OCI-LY1 (cell line): ENCODE measurements at regions not wholly inside any gene's neighbourhood (a gene's known extent, or its start where the extent isn't known, plus 50 kb on each side); places are given as distances from the start of the nearest gene placed in this dataset.

Experiments
- CTCF ChIP-seq: fragments of 200-600 bp; sonication (generic), shearing (Covaris generic); IDR thresholded peaks from 2 replicates; pipeline ENCODE4 v1.5.1; 2017; ENCODE audit warnings: mild to moderate bottlenecking, antibody characterized with exemption, low read length, moderate library complexity, mixed read lengths
- EZH2 ChIP-seq: fragments of 200-600 bp; sonication (generic), shearing (Covaris generic); IDR thresholded peaks from 2 replicates; pipeline ENCODE4 v1.8.0; 2017; ENCODE audit warnings: borderline replicate concordance, mixed run types, mild to moderate bottlenecking, antibody characterized with exemption, low read length, moderate library complexity, mixed read lengths

GRCh38 chr4:129453524-129454200 is 357.7 kb downstream of the C4orf33 start:
- TF ChIP-seq CTCF (no peak), EZH2 (no peak)
